Tibial nerve (tissue), 3 donors: ENCODE measurements at regions not wholly inside any gene's neighbourhood (a gene's known extent, or its start where the extent isn't known, plus 50 kb on each side); places are given as distances from the start of the nearest gene placed in this dataset.

ENCODE experiments used
- POLR2A ChIP-seq, 2 donors: fragments of 450-650 bp; IDR thresholded peaks; one replicate each; pipeline ENCODE4 v1.6.1; 2017; ENCODE audit warnings: antibody characterized with exemption in 2 of 2, mild to moderate bottlenecking in 2 of 2, moderate library complexity in 2 of 2
- TF ChIP-seq, protein P1 (sequence below), 5 experiments: fragments of 200-600 bp in 3 of 5; fragments of 450-650 bp in 2 of 5; sonication (generic) in 3 of 5; IDR thresholded peaks; one replicate each; pipeline ENCODE4 v1.5.1; 2016 to 2019; ENCODE audit warnings: antibody characterized with exemption in 5 of 5, mild to moderate bottlenecking in 3 of 5, moderate library complexity in 2 of 5

DNA sequence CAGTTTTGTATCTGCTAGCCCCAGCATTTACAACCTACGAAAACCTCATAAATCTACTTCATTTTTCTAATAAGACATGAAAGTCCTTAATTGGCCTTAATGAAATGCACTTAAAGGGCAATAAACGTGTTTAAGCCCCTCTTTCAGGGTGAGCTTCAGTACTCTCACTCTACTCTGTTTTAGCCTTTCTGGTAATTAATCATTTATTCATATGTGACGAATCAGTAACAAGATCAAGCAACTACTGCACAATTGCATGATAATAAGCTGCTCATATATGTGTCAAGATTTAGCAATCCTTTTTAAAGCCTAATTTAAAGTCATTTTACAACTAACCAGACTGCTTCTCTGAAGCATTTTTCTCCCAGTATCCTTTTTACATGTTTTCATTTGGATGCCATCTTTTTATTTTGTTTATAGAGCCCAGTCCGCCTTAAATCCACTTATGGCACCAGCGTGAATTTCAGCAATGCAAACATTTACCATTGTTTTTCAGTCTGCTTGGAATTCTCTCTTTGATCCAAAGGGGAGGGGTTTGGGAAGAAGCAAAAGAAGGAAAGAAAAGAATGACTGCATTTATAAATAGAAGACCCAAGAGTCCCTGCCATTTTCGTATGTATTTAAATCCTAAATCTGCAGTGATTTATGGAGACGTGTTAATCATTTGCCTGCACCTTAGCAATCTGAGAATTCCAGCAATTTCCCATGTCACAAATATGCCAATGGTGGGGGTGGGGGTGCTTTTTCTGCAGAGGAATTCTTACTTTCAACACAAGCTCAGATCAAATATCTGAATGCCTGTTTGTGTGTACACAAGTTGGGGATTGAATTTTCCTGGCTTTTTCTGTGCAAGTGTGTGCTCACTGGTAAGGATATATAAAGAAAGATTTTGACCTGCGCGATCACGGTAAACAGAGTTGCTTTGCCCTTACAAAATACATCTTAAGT is 230.8 kb upstream of the TBC1D5 start:
- no peak for TF ChIP-seq POLR2A (IDR thresholded peaks at IDR 0.05)
- TF ChIP-seq, protein P1, sequence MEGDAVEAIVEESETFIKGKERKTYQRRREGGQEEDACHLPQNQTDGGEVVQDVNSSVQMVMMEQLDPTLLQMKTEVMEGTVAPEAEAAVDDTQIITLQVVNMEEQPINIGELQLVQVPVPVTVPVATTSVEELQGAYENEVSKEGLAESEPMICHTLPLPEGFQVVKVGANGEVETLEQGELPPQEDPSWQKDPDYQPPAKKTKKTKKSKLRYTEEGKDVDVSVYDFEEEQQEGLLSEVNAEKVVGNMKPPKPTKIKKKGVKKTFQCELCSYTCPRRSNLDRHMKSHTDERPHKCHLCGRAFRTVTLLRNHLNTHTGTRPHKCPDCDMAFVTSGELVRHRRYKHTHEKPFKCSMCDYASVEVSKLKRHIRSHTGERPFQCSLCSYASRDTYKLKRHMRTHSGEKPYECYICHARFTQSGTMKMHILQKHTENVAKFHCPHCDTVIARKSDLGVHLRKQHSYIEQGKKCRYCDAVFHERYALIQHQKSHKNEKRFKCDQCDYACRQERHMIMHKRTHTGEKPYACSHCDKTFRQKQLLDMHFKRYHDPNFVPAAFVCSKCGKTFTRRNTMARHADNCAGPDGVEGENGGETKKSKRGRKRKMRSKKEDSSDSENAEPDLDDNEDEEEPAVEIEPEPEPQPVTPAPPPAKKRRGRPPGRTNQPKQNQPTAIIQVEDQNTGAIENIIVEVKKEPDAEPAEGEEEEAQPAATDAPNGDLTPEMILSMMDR (IDR thresholded peaks at IDR 0.05) = no peak
